ENCODE measurements at regions not wholly inside any gene's neighbourhood (a gene's known extent, or its start where the extent isn't known, plus 50 kb on each side); places are given as distances from the start of the nearest gene placed in this dataset.

DNA sequence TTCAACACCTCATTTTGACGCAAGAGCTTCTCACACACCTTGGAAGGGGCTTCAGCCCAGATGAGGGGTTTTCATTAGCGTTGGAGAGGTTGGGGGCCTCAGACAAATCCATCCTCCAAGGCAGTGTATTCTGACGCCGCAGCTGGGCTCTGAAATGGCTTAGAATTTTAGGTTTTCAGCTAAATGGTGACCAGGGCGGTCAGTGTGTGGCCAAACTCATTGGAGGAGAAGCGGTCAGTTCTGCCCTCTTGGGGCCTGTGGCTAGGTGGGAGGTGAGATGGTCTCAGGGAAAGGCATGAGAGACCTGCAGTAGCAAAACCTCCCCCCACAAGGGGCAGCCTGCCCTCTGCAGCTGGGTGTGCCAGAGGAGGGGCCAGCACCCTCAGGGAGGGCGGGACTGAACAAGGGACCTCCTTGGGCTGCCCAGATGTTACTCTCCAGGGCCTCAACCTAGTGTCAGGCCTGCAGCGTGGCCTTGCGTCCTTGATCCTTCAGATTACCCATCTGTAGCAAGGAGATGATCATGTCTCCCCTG lies 155.8 kb downstream of the URI1 start (continued):
- TF ChIP-seq, protein P1, sequence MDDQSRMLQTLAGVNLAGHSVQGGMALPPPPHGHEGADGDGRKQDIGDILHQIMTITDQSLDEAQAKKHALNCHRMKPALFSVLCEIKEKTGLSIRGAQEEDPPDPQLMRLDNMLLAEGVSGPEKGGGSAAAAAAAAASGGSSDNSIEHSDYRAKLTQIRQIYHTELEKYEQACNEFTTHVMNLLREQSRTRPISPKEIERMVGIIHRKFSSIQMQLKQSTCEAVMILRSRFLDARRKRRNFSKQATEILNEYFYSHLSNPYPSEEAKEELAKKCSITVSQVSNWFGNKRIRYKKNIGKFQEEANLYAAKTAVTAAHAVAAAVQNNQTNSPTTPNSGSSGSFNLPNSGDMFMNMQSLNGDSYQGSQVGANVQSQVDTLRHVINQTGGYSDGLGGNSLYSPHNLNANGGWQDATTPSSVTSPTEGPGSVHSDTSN (IDR thresholded peaks at IDR 0.05) = no peak
- TF ChIP-seq CHD2 (IDR thresholded peaks at IDR 0.05; ENCODE audit: low read length, partially characterized antibody) (no peak), NFIC (IDR thresholded peaks at IDR 0.05; ENCODE audit: borderline replicate concordance) (no peak), NRF1 (IDR thresholded peaks at IDR 0.05; ENCODE audit: low read depth, low read length) (no peak), TAF1 (IDR thresholded peaks at IDR 0.05; ENCODE audit: borderline replicate concordance, low read depth, low read length) (no peak), GATA2 (CRISPR knock-in tag; IDR thresholded peaks at IDR 0.05) (no peak), RXRA (IDR thresholded peaks at IDR 0.05; ENCODE audit: borderline replicate concordance, low read depth) (no peak)
- TF ChIP-seq, protein P2, sequence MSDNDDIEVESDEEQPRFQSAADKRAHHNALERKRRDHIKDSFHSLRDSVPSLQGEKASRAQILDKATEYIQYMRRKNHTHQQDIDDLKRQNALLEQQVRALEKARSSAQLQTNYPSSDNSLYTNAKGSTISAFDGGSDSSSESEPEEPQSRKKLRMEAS (IDR thresholded peaks at IDR 0.05; ENCODE audit: low read depth) = no peak
- TF ChIP-seq, protein P3, sequence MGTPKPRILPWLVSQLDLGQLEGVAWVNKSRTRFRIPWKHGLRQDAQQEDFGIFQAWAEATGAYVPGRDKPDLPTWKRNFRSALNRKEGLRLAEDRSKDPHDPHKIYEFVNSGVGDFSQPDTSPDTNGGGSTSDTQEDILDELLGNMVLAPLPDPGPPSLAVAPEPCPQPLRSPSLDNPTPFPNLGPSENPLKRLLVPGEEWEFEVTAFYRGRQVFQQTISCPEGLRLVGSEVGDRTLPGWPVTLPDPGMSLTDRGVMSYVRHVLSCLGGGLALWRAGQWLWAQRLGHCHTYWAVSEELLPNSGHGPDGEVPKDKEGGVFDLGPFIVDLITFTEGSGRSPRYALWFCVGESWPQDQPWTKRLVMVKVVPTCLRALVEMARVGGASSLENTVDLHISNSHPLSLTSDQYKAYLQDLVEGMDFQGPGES (IDR thresholded peaks at IDR 0.05; ENCODE audit: low read depth, low read length) = no peak

DNA sequence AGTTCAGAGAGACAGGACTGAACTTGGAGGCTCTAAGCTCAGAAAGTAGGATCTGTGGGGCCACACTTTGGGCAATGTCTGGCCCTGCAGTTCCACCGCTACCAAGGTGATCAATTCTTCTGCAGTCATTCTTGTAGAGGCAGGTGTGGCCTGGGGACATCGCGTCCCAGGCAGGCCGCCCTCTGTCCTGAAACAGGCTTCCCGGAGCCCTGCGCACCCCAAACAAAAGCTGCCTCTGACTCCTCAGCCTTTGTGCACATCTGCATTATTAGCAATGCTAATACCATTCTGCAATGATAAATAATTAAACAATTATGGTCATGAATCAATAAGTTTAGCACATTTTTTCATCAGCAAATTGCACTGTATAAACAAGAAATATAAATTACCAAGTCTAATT lies 160.2 kb downstream of the URI1 start:
- no peaks in the 10 kb centered on the region for H3K9me3 ChIP-seq
- H3K36me3 ChIP-seq (replicated peaks in 1 of 2; ENCODE audit: control insufficient read depth in 1 of 2, insufficient read depth in 2 of 2, low read length in 1 of 2) = no peaks in the 10 kb centered on the region
- H3K79me2 ChIP-seq (ENCODE audit: insufficient read depth) = no peaks in the 10 kb centered on the region
- CTCF ChIA-PET = interaction anchor here (0.9 kb wide), 1 partner anchor 9 kb away, joined by 3 read pairs; no protein-coding TSS in a partner anchor
- WGBS (ENCODE audit: low lambda C conversion rate) = 79% methylated on average over 6 of the region's 6 CpGs
- no peak overlapping the region for H3K4me3 ChIP-seq (ENCODE audit: low read depth in 2 of 2, low read length in 1 of 2)
- no peak overlapping the region for H2AFZ ChIP-seq (ENCODE audit: low read depth)
- POLR2A ChIA-PET = no interaction called here
- no peak overlapping the region for H3K27ac ChIP-seq (ENCODE audit: low read depth in 2 of 2, low read length in 1 of 2)
- no peaks in the 10 kb centered on the region for H3K9me2 ChIP-seq
- no peaks in the 10 kb centered on the region for H3K4me1 ChIP-seq (ENCODE audit: control insufficient read depth in 1 of 2, insufficient read depth in 2 of 2, low read depth in 1 of 2, low read length in 1 of 2)
- H4K20me1 ChIP-seq (ENCODE audit: insufficient read depth) = no peaks in the 10 kb centered on the region
- TF ChIP-seq, protein P4, sequence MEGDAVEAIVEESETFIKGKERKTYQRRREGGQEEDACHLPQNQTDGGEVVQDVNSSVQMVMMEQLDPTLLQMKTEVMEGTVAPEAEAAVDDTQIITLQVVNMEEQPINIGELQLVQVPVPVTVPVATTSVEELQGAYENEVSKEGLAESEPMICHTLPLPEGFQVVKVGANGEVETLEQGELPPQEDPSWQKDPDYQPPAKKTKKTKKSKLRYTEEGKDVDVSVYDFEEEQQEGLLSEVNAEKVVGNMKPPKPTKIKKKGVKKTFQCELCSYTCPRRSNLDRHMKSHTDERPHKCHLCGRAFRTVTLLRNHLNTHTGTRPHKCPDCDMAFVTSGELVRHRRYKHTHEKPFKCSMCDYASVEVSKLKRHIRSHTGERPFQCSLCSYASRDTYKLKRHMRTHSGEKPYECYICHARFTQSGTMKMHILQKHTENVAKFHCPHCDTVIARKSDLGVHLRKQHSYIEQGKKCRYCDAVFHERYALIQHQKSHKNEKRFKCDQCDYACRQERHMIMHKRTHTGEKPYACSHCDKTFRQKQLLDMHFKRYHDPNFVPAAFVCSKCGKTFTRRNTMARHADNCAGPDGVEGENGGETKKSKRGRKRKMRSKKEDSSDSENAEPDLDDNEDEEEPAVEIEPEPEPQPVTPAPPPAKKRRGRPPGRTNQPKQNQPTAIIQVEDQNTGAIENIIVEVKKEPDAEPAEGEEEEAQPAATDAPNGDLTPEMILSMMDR (IDR thresholded peaks at IDR 0.05) = no peak
- TF ChIP-seq ELF1 (IDR thresholded peaks at IDR 0.05) (no peak), RCOR1 (IDR thresholded peaks at IDR 0.05; ENCODE audit: low read length) (no peak), TEAD4 (IDR thresholded peaks at IDR 0.05; ENCODE audit: borderline replicate concordance, insufficient read depth) (no peak), EP300 (IDR thresholded peaks at IDR 0.05; ENCODE audit: borderline replicate concordance in 1 of 2, low read depth in 1 of 2, low read length in 1 of 2) (no peak), MEF2A (IDR thresholded peaks at IDR 0.05; ENCODE audit: borderline replicate concordance, low read depth) (no peak), MXI1 (IDR thresholded peaks at IDR 0.05; ENCODE audit: low read depth, low read length) (no peak), TAF1 (IDR thresholded peaks at IDR 0.05; ENCODE audit: borderline replicate concordance, low read depth, low read length) (no peak), RXRA (IDR thresholded peaks at IDR 0.05; ENCODE audit: borderline replicate concordance, low read depth) (no peak), SMC3 (IDR thresholded peaks at IDR 0.05; ENCODE audit: low read depth, low read length) (no peak), RAD21 (IDR thresholded peaks at IDR 0.05; ENCODE audit: low read length) (no peak), GABPA (IDR thresholded peaks at IDR 0.05; ENCODE audit: low read depth) (no peak), TCF12 (IDR thresholded peaks at IDR 0.05) (no peak), YY1 (IDR thresholded peaks at IDR 0.05; ENCODE audit: low read depth) (no peak)
- TF ChIP-seq, protein P5, sequence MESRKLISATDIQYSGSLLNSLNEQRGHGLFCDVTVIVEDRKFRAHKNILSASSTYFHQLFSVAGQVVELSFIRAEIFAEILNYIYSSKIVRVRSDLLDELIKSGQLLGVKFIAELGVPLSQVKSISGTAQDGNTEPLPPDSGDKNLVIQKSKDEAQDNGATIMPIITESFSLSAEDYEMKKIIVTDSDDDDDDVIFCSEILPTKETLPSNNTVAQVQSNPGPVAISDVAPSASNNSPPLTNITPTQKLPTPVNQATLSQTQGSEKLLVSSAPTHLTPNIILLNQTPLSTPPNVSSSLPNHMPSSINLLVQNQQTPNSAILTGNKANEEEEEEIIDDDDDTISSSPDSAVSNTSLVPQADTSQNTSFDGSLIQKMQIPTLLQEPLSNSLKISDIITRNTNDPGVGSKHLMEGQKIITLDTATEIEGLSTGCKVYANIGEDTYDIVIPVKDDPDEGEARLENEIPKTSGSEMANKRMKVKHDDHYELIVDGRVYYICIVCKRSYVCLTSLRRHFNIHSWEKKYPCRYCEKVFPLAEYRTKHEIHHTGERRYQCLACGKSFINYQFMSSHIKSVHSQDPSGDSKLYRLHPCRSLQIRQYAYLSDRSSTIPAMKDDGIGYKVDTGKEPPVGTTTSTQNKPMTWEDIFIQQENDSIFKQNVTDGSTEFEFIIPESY (IDR thresholded peaks at IDR 0.05; ENCODE audit: borderline replicate concordance, low read depth) = no peak
- TF ChIP-seq, protein P2 (IDR thresholded peaks at IDR 0.05; ENCODE audit: low read depth) = no peak
- TF ChIP-seq, protein P6, sequence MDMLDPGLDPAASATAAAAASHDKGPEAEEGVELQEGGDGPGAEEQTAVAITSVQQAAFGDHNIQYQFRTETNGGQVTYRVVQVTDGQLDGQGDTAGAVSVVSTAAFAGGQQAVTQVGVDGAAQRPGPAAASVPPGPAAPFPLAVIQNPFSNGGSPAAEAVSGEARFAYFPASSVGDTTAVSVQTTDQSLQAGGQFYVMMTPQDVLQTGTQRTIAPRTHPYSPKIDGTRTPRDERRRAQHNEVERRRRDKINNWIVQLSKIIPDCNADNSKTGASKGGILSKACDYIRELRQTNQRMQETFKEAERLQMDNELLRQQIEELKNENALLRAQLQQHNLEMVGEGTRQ (IDR thresholded peaks at IDR 0.05; ENCODE audit: borderline replicate concordance, low read depth, low read length) = no peak
- no peak overlapping the region for H3K9ac ChIP-seq
- DNase-seq = no peak
- no peak overlapping the region for H3K4me2 ChIP-seq
- no peaks in the 10 kb centered on the region for H3K27me3 ChIP-seq (ENCODE audit: insufficient read depth)
- H3F3A ChIP-seq (replicated peaks; ENCODE audit: insufficient read depth) = no peaks in the 10 kb centered on the region

Data from SK-N-SH (cell line).